SK-N-SH (cell line): ENCODE measurements at regions not wholly inside any gene's neighbourhood (a gene's known extent, or its start where the extent isn't known, plus 50 kb on each side); places are given as distances from the start of the nearest gene placed in this dataset.

Experiments used
- CTCF ChIP-seq: fragments of 200-600 bp; sonication (generic); IDR thresholded peaks from 2 replicates; pipeline ENCODE4 v1.6.1; 2017; ENCODE audit warnings: antibody characterized with exemption, mild to moderate bottlenecking, moderate library complexity
- EZH2phosphoT487 ChIP-seq: fragments of 200-600 bp; sonication (generic); IDR thresholded peaks from 2 replicates; pipeline ENCODE4 v1.6.1; 2017; ENCODE audit warnings: low read depth, mixed run types, mild to moderate bottlenecking, antibody characterized with exemption, moderate library complexity, borderline replicate concordance
- NRF1 ChIP-seq: IDR thresholded peaks from 2 replicates; pipeline ENCODE4 v1.6.1; 2012; ENCODE audit warnings: low read depth, mild to moderate bottlenecking, low read length
- RFX5 ChIP-seq: IDR thresholded peaks from 2 replicates; pipeline ENCODE4 v1.6.1; 2012; ENCODE audit warnings: mild to moderate bottlenecking, improper control_type of control experiment, low read length
- SIN3A ChIP-seq: IDR thresholded peaks from 2 replicates; pipeline ENCODE4 v1.6.1; 2012; ENCODE audit warnings: low read depth, mild to moderate bottlenecking, low read length, moderate library complexity, borderline replicate concordance
- TAF1 ChIP-seq: IDR thresholded peaks from 2 replicates; pipeline ENCODE4 v1.6.1; 2012; ENCODE audit warnings: low read depth, mild to moderate bottlenecking, low read length, moderate library complexity, borderline replicate concordance
- USF1 ChIP-seq: IDR thresholded peaks from 2 replicates; pipeline ENCODE4 v1.4.0; 2012; ENCODE audit warnings: low read depth, borderline replicate concordance
- YY1 ChIP-seq: IDR thresholded peaks from 2 replicates; pipeline ENCODE4 v1.4.0; 2012; ENCODE audit warnings: low read depth, mild to moderate bottlenecking

DNA sequence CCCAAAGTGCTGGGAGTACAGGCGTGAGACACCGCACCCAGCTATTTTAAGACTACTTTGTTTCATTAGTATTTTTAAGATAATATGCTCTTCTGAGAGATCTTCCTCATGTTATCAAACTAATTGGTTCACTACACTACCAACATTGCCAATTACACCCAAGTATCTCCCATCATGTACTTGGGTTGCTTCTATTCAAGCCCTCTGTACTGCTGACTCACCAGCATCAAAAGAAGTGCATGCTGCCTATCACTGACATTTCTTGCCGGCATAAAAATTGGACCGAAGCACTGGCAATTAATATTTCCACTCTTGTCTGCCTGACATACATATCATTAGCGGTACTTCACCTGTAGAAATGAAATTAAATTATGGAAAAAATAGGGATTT lies 164.2 kb upstream of the NBEA start:
- TF ChIP-seq CTCF = no peak
- no peak for TF ChIP-seq YY1
- TF ChIP-seq USF1 = no peak
- TF ChIP-seq TAF1 = no peak
- no peak for TF ChIP-seq RFX5
- TF ChIP-seq EZH2phosphoT487 = no peak
- TF ChIP-seq NRF1 = no peak
- no peak for TF ChIP-seq SIN3A
